H9 (cell line): ENCODE measurements at regions not wholly inside any gene's neighbourhood (a gene's known extent, or its start where the extent isn't known, plus 50 kb on each side); places are given as distances from the start of the nearest gene placed in this dataset.

Source experiments
- DNase-seq: peaks from one replicate; pipeline ENCODE4 v3.0.0-alpha.2; 2017
- H2AFZ ChIP-seq: one replicate; pipeline ENCODE4 v1.6.1; 2013; ENCODE audit warnings: mild to moderate bottlenecking, low read length, control low read depth, moderate library complexity
- H2AK5ac ChIP-seq: 2 replicates; pipeline ENCODE4 v1.6.1; 2013; ENCODE audit warnings: low read length, control low read depth, mixed read lengths; ENCODE audit not compliant: insufficient read length
- H2BK120ac ChIP-seq: one replicate; pipeline ENCODE4 v1.6.1; 2013; ENCODE audit warnings: low read depth, mild to moderate bottlenecking, low read length, control low read depth, inconsistent platforms; ENCODE audit not compliant: poor library complexity, severe bottlenecking
- H2BK12ac ChIP-seq: 2 replicates; pipeline ENCODE4 v1.6.1; 2013; ENCODE audit warnings: low read length, control low read depth, mixed read lengths, low read depth; ENCODE audit not compliant: insufficient read length
- H2BK15ac ChIP-seq: 2 replicates; pipeline ENCODE4 v1.6.1; 2013; ENCODE audit warnings: low read depth, low read length, control low read depth
- H2BK20ac ChIP-seq: one replicate; pipeline ENCODE4 v1.6.1; 2013; ENCODE audit warnings: low read depth, mild to moderate bottlenecking, low read length, control low read depth, inconsistent platforms; ENCODE audit not compliant: poor library complexity, severe bottlenecking
- H2BK5ac ChIP-seq: 2 replicates; pipeline ENCODE4 v1.6.1; 2013; ENCODE audit warnings: low read length, control low read depth, mixed read lengths; ENCODE audit not compliant: insufficient read length
- H3K14ac ChIP-seq: 2 replicates; pipeline ENCODE4 v1.6.1; 2013; ENCODE audit warnings: low read length, control low read depth; ENCODE audit not compliant: insufficient read depth
- H3K18ac ChIP-seq: 2 replicates; pipeline ENCODE4 v1.6.1; 2013; ENCODE audit warnings: low read depth, mild to moderate bottlenecking, mixed read lengths, low read length, control low read depth; ENCODE audit not compliant: insufficient read length
- H3K23ac ChIP-seq: 2 replicates; pipeline ENCODE4 v1.6.1; 2013; ENCODE audit warnings: low read length, control low read depth, mixed read lengths, low read depth; ENCODE audit not compliant: insufficient read length
- H3K23me2 ChIP-seq: 2 replicates; pipeline ENCODE4 v1.6.1; 2013; ENCODE audit warnings: low read depth, mild to moderate bottlenecking, mixed read lengths, low read length, control low read depth; ENCODE audit not compliant: insufficient read length, poor library complexity, severe bottlenecking
- H3K27ac ChIP-seq: 2 replicates; pipeline ENCODE4 v1.5.1; 2013; ENCODE audit warnings: low read length, control low read depth, mixed read lengths, low read depth; ENCODE audit not compliant: insufficient read length
- H3K27me3 ChIP-seq: 2 replicates; pipeline ENCODE4 v1.6.1; 2013; ENCODE audit warnings: low read length, control low read depth, inconsistent platforms; ENCODE audit not compliant: insufficient read depth
- H3K4ac ChIP-seq: 2 replicates; pipeline ENCODE4 v1.6.1; 2013; ENCODE audit warnings: low read depth, mild to moderate bottlenecking, control low read depth, inconsistent platforms, low read length, moderate library complexity
- H3K4me1 ChIP-seq: 2 replicates; pipeline ENCODE4 v1.6.1; 2013; ENCODE audit warnings: low read length, control low read depth, inconsistent platforms; ENCODE audit not compliant: insufficient read depth
- H3K4me2 ChIP-seq: 2 replicates; pipeline ENCODE4 v1.6.1; 2013; ENCODE audit warnings: low read length, control low read depth, mixed read lengths; ENCODE audit not compliant: insufficient read length, insufficient read depth
- H3K56ac ChIP-seq: 2 replicates; pipeline ENCODE4 v1.6.1; 2013; ENCODE audit warnings: low read depth, mild to moderate bottlenecking, mixed read lengths, low read length, control low read depth; ENCODE audit not compliant: insufficient read length
- H3K79me1 ChIP-seq: 2 replicates; pipeline ENCODE4 v1.6.1; 2013; ENCODE audit warnings: low read depth, mild to moderate bottlenecking, moderate library complexity, low read length, control low read depth, inconsistent platforms; ENCODE audit not compliant: insufficient read depth, poor library complexity, severe bottlenecking
- H3K79me2 ChIP-seq: 2 replicates; pipeline ENCODE4 v1.6.1; 2013; ENCODE audit warnings: low read length, control low read depth, inconsistent platforms; ENCODE audit not compliant: insufficient read depth
- H3K9ac ChIP-seq: 2 replicates; pipeline ENCODE4 v1.6.1; 2013; ENCODE audit warnings: low read length, control low read depth, mixed read lengths; ENCODE audit not compliant: insufficient read length; ENCODE audit errors: extremely low read depth
- H3K9me3 ChIP-seq: one replicate; pipeline ENCODE4 v1.6.1; 2013; ENCODE audit warnings: low read depth, low read length, inconsistent platforms; ENCODE audit not compliant: control insufficient read depth
- H3T11ph ChIP-seq: one replicate; pipeline ENCODE4 v1.6.1; 2013; ENCODE audit warnings: mild to moderate bottlenecking, low read length, control low read depth, inconsistent platforms
- H4K20me1 ChIP-seq: one replicate; pipeline ENCODE4 v1.6.1; 2013; ENCODE audit not compliant: control insufficient read depth, insufficient read length, insufficient read depth
- H4K5ac ChIP-seq: 2 replicates; pipeline ENCODE4 v1.6.1; 2013; ENCODE audit warnings: low read depth, mild to moderate bottlenecking, mixed read lengths, low read length, control low read depth; ENCODE audit not compliant: insufficient read length
- H4K8ac ChIP-seq: replicated peaks from 2 replicates; pipeline ENCODE4 v1.6.1; 2013; ENCODE audit warnings: low read length, control low read depth, mixed read lengths, low read depth; ENCODE audit not compliant: insufficient read length
- H4K91ac ChIP-seq: 2 replicates; pipeline ENCODE4 v1.6.1; 2013; ENCODE audit warnings: low read depth, mild to moderate bottlenecking, moderate library complexity, mixed read lengths, low read length, control low read depth; ENCODE audit not compliant: insufficient read length
- H3K27ac Mint-ChIP-seq, 3 experiments: 2 replicates in 2 of 3; 3 replicates in 1 of 3; pipeline ENCODE4 v1.8.0; 2020 to 2021; ENCODE audit warnings: mixed read lengths in 3 of 3, mild to moderate bottlenecking in 1 of 3, moderate library complexity in 1 of 3
- H3K27me3 Mint-ChIP-seq: 2 replicates; pipeline ENCODE4 v1.8.0; 2021; ENCODE audit warnings: low read depth, mild to moderate bottlenecking, moderate library complexity, mixed read lengths
- H3K36me3 Mint-ChIP-seq, 3 experiments: 2 replicates in 2 of 3; 3 replicates in 1 of 3; pipeline ENCODE4 v1.8.0; 2020 to 2021; ENCODE audit warnings: low read depth in 3 of 3, mixed read lengths in 3 of 3; ENCODE audit not compliant: insufficient read depth in 1 of 3
- H3K4me1 Mint-ChIP-seq, 2 experiments: 2 replicates each; pipeline ENCODE4 v1.8.0; 2020; ENCODE audit warnings: mixed read lengths in 2 of 2
- H3K4me3 Mint-ChIP-seq, 2 experiments: 2 replicates in 1 of 2; 3 replicates in 1 of 2; pipeline ENCODE4 v1.8.0; 2020 to 2021; ENCODE audit warnings: mild to moderate bottlenecking in 2 of 2, mixed read lengths in 2 of 2, moderate library complexity in 1 of 2
- H3K9me3 Mint-ChIP-seq, 2 experiments: 2 replicates in 1 of 2; 3 replicates in 1 of 2; pipeline ENCODE4 v1.8.0; 2020; ENCODE audit warnings: mild to moderate bottlenecking in 2 of 2, mixed read lengths in 2 of 2, moderate library complexity in 1 of 2
- CTCF ChIP-seq: fragments of 200-600 bp; sonication (generic); conservative IDR thresholded peaks from 3 replicates; pipeline ENCODE4 v1.8.0; 2021; ENCODE audit warnings: antibody characterized with exemption, mild to moderate bottlenecking
- WGBS: extraction: QIAGEN DNeasy Blood & Tissue Kit; methylation state at CpG from one replicate; pipeline ENCODE4 v1.1.7; 2013; ENCODE audit warnings: missing lambda C conversion rate, low lambda C conversion rate, mixed read lengths; ENCODE audit not compliant: insufficient read length; ENCODE audit errors: extremely low coverage; 5-methylcytosine and 5-hydroxymethylcytosine counted together

DNA sequence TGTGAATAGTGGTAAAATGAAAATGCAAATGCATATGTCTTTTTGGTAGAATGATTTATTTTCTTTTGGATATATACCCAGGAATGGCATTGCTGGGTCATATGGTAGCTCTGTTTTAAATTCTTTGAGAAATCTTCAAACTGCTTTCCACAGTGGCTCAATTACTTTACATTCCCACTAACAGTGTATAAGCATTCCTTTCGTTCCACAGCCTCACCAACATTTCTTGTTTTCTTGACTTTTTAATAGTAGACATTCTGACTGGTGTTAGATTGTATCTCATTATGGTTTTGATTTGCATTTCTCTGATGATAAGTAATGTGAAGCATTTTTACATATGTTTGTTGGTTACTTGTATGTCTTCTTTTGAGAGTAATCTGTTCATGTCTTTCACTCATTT lies 144.0 kb downstream of the SIM1 start:
- Histone ChIP-seq H4K5ac (no peak overlapping the region), H4K8ac (no peak overlapping the region), H2BK5ac (no peak overlapping the region), H3K9me3 (no peaks in the 10 kb centered on the region), H3K4me1 (no peaks in the 10 kb centered on the region), H3K27me3 (no peaks in the 10 kb centered on the region), H3K27ac (no peak overlapping the region), H3K4ac (no peak overlapping the region), H2AK5ac (no peak overlapping the region), H2BK120ac (no peak overlapping the region), H3K56ac (no peak overlapping the region), H3K79me2 (no peaks in the 10 kb centered on the region), H3K14ac (no peak overlapping the region), H3K4me2 (no peak overlapping the region), H2BK15ac (no peak overlapping the region), H4K20me1 (no peaks in the 10 kb centered on the region), H2BK12ac (no peak overlapping the region), H2AFZ (no peak overlapping the region), H3K23me2 (no peaks in the 10 kb centered on the region), H3K9ac (no peak overlapping the region), H3K18ac (no peak overlapping the region), H2BK20ac (no peak overlapping the region), H3K79me1 (no peaks in the 10 kb centered on the region), H3T11ph (no peak overlapping the region), H4K91ac (no peak overlapping the region), H3K23ac (no peak overlapping the region)
- H3K9me3 Mint-ChIP-seq: peaks cover 0 to 2% of the 10 kb centered on the region in 2 experiments; a peak in 2 of 5 replicates
- H3K27me3 Mint-ChIP-seq: no peaks in the 10 kb centered on the region
- no peaks in the 10 kb centered on the region for H3K36me3 Mint-ChIP-seq
- H3K4me3 Mint-ChIP-seq: no peak overlapping the region
- no peak for DNase-seq
- H3K27ac Mint-ChIP-seq: no peak overlapping the region
- no peak for TF ChIP-seq CTCF
- no CpG with 5 or more reads among the region's 1 CpG for WGBS
- H3K4me1 Mint-ChIP-seq: peaks cover 0 to 3% of the 10 kb centered on the region in 2 experiments; a peak in 2 of 4 replicates
